ENCODE measurements at regions not wholly inside any gene's neighbourhood (a gene's known extent, or its start where the extent isn't known, plus 50 kb on each side); places are given as distances from the start of the nearest gene placed in this dataset.

GRCh38 chr4:156227321-156227720 is 273.7 kb upstream of the CTSO start:
- H3K4me3 ChIP-seq (replicated peaks in 1 of 2; ENCODE audit: low read depth in 2 of 2, low read length in 2 of 2): no peak overlapping the region
- TF ChIP-seq, protein P1, sequence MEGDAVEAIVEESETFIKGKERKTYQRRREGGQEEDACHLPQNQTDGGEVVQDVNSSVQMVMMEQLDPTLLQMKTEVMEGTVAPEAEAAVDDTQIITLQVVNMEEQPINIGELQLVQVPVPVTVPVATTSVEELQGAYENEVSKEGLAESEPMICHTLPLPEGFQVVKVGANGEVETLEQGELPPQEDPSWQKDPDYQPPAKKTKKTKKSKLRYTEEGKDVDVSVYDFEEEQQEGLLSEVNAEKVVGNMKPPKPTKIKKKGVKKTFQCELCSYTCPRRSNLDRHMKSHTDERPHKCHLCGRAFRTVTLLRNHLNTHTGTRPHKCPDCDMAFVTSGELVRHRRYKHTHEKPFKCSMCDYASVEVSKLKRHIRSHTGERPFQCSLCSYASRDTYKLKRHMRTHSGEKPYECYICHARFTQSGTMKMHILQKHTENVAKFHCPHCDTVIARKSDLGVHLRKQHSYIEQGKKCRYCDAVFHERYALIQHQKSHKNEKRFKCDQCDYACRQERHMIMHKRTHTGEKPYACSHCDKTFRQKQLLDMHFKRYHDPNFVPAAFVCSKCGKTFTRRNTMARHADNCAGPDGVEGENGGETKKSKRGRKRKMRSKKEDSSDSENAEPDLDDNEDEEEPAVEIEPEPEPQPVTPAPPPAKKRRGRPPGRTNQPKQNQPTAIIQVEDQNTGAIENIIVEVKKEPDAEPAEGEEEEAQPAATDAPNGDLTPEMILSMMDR (IDR thresholded peaks at IDR 0.05; ENCODE audit: low read depth, low read length): no peak
- DNase-seq (ENCODE audit: low read depth in 2 of 2): no peak

DNA sequence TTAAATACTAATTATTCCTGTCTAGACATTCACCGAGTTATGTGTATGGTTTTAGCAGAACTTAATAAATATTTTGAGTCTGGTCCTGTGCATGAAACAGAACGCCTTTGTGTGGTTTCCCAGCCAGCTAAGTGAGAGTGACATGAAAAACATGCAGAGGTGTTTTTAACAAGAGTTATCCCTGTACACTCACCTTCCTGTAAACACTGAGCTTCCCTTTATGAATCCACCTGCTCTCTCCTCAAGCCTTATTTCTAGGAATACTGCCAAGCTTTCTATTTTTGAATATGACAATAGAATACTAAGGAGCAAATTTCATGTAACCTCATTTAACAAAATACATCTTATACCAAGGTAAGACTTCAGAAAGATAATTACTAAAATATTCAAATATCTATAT is 270.3 kb upstream of the CTSO start:
- TF ChIP-seq, protein P1 (IDR thresholded peaks at IDR 0.05; ENCODE audit: low read depth, low read length): no peak
- H3K4me3 ChIP-seq (replicated peaks in 1 of 2; ENCODE audit: low read depth in 2 of 2, low read length in 2 of 2): no peak overlapping the region
- DNase-seq (ENCODE audit: low read depth in 2 of 2): no peak

- DNase-seq (ENCODE audit: low read depth in 2 of 2): peak in 1 of 2 donors; percentile 34
- TF ChIP-seq, protein P1 (IDR thresholded peaks at IDR 0.05; ENCODE audit: low read depth, low read length): no peak
- no peak overlapping the region for H3K4me3 ChIP-seq (replicated peaks in 1 of 2; ENCODE audit: low read depth in 2 of 2, low read length in 2 of 2)
Observed at GRCh38 chr4:156217236-156217635, 263.6 kb upstream of the CTSO start.

- TF ChIP-seq, protein P1 (IDR thresholded peaks at IDR 0.05; ENCODE audit: low read depth, low read length): no peak
- H3K4me3 ChIP-seq (replicated peaks in 1 of 2; ENCODE audit: low read depth in 2 of 2, low read length in 2 of 2): no peak overlapping the region
- no peak for DNase-seq (ENCODE audit: low read depth in 2 of 2)
Observed at GRCh38 chr4:156201050-156201449, 247.4 kb upstream of the CTSO start.

DNA sequence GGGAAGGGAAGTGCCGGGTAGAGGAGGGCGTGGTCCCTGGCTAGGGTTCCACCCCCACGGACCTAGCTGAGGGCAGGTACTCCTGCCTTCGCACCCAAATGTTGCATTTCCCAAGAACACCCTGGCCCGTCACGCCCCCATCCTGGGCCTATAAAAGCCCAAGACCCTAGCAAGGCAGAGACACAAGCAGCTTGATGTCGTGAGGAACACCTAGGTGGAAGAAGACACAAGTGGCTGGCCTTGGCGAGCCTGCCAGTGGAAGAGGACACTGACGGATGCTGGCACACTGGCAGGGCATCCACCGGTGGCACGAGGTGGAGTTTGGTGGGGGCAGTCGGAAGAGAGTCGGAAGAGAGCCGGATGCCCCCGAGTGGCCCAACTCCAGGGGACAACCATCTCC is 244.8 kb upstream of the CTSO start:
- DNase-seq (ENCODE audit: low read depth in 2 of 2): no peak
- no peak overlapping the region for H3K4me3 ChIP-seq (replicated peaks in 1 of 2; ENCODE audit: low read depth in 2 of 2, low read length in 2 of 2)
- TF ChIP-seq, protein P1 (IDR thresholded peaks at IDR 0.05; ENCODE audit: low read depth, low read length): no peak

GRCh38 chr4:156197216-156197615 is 243.6 kb upstream of the CTSO start:
- TF ChIP-seq, protein P1 (IDR thresholded peaks at IDR 0.05; ENCODE audit: low read depth, low read length): no peak
- H3K4me3 ChIP-seq (replicated peaks in 1 of 2; ENCODE audit: low read depth in 2 of 2, low read length in 2 of 2): no peak overlapping the region
- DNase-seq (ENCODE audit: low read depth in 2 of 2): no peak

DNA sequence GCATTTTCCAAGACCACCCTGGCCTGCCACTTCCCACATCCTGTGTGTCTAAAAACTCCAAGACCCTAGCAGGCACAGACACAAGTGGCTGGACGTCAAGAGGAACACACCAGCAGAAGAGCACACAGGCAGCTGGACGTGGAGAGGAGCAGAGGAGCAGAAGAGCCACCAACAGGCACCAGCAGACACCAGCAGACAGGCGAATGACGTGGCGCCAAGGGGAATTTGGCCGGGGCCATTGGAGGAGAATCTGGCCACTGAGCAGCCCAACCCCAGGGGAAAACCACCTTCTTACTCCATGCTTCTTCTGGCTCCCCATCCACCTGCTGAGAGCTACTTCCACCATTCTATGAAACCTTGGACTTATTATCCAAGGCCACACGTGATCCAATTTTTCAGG is 243.1 kb upstream of the CTSO start:
- H3K4me3 ChIP-seq (replicated peaks in 1 of 2; ENCODE audit: low read depth in 2 of 2, low read length in 2 of 2): no peak overlapping the region
- TF ChIP-seq, protein P1 (IDR thresholded peaks at IDR 0.05; ENCODE audit: low read depth, low read length): no peak
- DNase-seq (ENCODE audit: low read depth in 2 of 2): no peak
